GM19468 (cell line): ENCODE measurements at regions not wholly inside any gene's neighbourhood (a gene's known extent, or its start where the extent isn't known, plus 50 kb on each side); places are given as distances from the start of the nearest gene placed in this dataset.

ENCODE experiments used
- ATAC-seq: cut with Tn5 transposase; IDR thresholded peaks from one replicate; pipeline ENCODE4 v1.9.1; 2021; ENCODE audit warnings: mild to moderate bottlenecking, moderate library complexity, moderate number of reproducible peaks; ENCODE audit not compliant: unreplicated experiment; ENCODE audit errors: extremely low read depth

- ATAC-seq, result no peak
Observed at GRCh38 chr20:11248687-11249638, 575.2 kb upstream of the JAG1 start.

DNA sequence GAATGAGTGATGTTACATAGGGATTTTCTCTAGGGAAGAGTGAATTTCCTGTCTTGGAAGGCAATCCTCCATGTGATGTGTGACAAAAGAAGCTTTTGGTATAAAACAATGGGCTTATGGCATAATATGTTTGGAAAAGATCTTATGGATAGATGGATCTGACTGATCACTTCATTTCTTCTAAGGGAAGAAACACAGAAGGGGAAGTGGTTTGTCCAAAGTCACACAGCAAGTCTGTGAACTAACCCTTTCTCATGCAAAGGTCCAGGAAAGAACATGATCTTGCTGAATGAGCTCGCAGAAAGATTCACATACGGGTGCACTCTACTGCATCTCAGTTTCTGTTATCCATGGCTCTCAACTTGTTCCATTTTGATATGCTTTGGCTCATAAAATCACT, 575.9 kb upstream of the JAG1 start:
- ATAC-seq, result no peak

DNA sequence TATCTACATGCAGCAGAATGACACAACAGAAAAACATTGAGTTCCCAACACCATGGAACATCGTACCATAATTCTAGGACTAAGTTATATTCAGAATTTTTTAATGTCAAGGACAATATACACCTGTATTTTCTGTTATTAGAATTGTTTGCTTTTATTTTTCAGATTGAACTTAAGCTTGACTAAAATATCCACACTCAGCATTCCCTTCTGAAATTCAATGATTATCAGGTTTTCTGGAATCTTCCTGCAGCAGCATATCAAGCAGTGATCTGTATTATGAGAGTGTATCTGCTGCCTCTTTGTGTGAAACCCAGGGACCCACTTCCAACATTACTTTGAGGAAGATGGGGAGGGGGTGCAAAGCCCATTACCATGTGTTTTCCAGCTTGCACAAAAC, 578.6 kb upstream of the JAG1 start:
- ATAC-seq, result no peak

- no peak for ATAC-seq
Observed at GRCh38 chr20:11255455-11255854, 581.7 kb upstream of the JAG1 start.

GRCh38 chr20:11255860-11256259, 582.1 kb upstream of the JAG1 start:
- no peak for ATAC-seq

DNA sequence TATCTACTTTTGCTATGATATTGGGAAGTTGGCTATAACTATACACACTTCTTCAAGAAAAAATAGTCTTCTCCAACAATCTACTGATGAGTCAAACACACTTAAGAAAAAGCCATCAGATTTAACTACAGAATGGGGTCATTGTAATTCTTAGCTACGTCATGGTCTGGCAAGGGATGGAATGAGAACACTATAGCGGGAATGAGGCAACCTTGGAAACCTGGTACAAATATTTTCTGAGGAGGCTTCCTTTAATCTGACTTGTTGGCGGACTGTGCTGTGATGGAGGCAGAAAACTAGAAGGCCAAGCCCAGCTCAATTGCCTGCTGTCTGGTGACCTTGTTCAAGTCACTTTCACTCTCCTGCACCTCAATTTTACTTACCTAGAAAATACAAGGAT, 586.8 kb upstream of the JAG1 start:
- no peak for ATAC-seq

DNA sequence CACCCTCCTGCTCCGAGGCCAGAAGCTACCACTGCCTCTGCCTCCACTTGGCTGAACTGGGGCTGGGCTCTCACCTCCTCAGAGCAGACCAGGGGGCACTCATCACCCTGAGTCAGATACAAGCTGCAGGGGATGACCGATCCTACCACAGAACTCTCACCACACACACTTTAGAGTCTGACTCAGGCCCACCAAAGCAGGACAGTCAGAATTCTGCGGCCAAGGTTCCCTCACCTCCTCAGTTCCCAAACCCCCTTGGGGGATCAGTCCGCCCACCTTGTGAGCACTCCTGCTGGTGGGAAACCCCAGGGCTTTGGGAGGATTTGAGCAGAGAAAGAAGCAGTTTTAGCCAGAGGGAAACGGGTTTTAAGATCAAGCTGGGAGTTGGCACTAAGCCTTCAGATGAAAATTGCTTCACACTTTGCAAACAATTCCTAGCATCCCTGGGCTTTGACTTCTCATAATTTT, 587.8 kb upstream of the JAG1 start:
- no peak for ATAC-seq

DNA sequence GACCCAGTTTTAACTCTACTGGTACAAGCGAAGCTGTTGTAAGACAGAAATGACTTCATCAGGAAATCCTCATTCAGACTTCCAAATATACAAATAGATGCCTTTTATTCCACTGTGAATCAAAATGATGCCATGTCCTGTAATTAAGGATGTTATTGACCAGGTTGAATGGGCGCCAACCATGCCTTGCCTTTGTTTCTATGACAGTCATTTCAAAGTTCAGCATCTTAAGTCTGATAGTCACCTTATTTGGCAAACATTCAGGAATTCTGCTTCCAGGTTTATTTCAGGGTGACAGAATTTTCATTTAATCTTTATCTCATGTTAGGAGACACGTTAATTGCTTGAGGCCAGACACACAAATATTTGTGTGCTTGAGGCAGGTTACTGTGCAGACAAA, 592.8 kb upstream of the JAG1 start:
- no peak for ATAC-seq

DNA sequence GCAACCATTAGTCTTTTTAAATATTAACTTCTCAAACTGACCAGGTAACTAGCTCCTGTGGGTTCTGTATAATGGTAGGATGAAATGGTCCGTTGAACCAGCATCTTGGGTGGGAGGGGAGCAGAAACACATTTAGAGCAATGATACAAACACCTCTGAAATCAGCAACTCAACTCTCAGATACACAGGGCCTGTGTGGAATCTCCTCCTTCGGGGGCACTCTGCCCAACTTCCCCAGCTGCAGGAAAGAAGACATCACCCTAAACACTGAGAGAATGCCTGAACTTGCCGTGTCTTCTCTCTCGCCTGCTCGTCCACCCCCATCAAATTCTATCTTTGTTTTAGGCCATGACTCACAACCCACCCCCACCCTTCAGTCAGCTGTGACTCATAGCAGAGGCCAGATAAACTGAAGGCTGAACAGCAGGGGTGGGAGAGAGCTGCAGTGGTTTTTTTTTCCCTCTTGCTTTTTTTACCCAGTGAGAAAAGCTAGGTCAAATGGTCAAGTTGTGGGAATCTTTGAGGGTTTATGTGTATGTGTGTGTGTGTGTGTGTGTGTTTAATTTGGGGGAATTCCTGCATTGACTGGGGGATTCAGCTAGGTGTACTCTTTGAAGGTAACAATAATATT, 593.4 kb upstream of the JAG1 start:
- ATAC-seq, result no peak

DNA sequence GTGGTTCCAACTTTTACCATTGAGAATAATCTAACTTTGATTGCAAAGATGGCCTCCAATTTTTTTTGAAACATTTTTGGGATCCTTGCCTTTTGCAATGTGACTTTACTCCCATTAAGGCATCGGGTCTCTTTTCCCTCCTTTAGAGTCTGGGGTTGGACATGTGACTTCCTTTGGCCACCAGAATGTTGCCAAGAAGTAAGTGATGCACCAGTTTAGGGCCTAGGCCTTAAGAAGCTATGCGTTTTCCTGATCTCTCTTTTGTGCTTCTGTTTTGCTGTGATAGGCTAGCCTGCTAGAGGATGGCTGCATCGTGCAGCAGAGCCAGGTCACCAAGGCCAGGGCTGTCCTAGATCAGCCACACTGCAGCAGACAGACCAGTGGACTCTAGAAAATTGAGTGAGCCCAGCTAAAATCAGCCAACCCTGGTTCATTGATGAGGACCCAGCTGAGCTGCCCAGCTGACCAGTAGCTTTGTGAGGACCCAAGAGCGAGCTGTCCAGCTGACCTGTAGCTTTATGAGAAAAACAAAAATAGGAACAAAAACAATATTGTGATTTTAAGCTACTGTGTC, 594.0 kb upstream of the JAG1 start:
- no peak for ATAC-seq

GRCh38 chr20:11270566-11270965, 596.8 kb upstream of the JAG1 start:
- no peak for ATAC-seq

DNA sequence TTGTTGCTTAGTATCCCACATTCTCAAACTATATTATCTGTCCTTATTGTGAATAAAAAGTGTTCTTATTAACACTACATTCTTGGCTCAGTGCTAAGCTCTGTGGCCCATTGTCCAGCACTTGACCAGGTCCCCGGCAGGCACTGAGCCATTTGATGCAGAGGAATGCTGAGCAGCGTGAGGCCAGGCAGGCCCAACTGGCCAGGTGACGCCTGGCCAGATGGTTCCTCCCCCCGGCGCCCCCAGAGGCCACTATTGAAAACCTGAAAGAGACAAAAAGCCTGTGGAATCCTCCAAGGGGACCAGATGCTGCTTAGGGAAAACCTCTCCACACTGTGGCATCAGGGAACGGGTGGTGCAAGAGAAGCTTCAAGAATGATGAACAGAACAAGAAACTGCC, 597.5 kb upstream of the JAG1 start:
- no peak for ATAC-seq

DNA sequence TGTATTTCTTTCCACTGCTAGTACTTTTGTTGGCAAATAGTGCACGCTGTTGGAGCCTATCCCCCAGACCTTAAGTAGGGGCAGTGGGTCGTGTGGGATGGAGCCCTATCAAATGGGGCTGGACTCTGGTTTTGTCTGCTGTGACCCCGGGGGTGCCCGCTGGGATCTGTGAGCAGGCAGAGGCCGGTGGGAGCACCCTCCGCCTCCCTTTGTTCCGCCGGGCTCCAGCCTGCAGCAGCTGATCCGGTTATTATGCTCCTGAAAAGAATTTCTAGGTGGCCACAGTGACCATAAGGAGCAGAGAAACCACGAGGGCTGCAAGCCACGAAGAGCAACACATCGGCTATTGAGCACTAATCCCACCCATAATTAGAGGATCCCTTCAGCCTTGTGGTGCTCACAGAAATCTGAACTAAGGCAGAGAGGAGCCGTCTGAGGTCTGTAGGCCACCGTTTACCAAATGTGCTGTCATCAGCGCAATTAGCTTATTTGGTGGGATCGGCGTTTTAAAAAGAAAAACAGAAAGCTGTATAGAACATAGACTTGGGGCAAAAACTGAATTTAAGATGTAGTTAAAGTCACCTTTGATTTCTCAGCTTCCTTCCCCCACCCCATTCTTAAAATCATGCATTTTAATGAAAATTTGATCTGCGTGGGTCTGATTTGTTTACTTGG, 598.3 kb upstream of the JAG1 start:
- ATAC-seq, result no peak

- ATAC-seq, result no peak
Observed at GRCh38 chr20:11274141-11274594, 600.4 kb upstream of the JAG1 start.

DNA sequence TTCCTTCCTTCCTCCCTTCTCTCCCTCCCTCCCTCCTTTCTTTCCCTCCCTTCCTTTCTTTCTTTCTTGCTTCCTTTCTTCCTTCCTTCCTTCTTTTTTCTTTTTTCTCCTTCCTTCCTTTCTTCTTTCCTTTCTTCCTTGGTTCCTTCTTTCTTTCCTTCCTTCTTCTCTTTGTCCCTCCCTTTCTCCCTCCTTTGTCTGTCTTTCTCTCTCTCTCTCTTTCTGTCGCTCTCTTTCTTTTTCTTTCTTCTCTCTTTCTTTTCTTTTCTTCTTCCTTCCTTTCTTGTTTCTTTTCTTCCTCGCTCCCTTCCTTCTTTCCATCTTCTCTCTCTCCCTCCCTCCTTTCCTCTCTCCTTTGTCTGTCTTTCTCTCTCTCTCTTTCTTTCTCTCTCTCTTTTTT, 601.9 kb upstream of the JAG1 start:
- ATAC-seq, result no peak

DNA sequence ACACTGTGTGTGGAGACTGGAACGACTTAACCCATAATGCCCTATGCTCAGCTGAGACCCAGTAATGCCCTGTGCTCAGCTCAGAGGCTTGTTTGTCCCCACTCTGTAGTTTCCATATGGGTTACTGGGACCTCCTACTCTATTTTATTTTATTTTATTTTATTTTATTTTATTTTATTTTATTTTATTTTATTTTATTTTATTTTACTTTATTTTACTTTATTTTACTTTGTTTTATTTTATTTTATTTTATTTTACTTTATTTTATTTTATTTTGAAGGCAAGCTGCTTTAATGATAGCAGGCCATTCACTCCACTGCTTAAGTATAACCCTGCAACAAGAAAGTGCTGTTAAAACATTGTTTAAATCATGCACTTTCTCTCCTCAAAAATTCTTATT, 603.4 kb upstream of the JAG1 start:
- ATAC-seq, result no peak

- ATAC-seq, result no peak
Observed at GRCh38 chr20:11277858-11278257, 604.1 kb upstream of the JAG1 start.

DNA sequence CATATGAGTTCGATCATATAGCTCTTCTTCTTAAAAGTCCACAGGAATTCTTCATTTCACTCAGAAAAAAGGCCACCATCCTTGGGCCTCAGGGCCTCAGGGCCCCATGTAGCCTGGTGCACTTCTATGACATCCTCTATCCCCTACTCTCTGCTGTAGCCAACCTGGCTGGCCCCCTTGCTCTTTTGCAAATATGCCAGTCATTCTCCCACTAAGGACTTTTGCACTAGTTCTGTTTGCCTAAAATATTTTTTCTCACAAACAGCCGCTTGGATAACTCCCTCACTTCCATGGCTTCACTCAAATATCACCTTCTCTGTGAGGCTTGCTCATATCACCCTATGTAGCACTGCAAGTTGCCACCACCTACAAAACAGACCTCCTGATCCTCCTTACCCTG, 604.7 kb upstream of the JAG1 start:
- ATAC-seq, result no peak

GRCh38 chr20:11281240-11281639, 607.4 kb upstream of the JAG1 start:
- ATAC-seq, result no peak

GRCh38 chr20:11281768-11282167, 608.0 kb upstream of the JAG1 start:
- no peak for ATAC-seq

DNA sequence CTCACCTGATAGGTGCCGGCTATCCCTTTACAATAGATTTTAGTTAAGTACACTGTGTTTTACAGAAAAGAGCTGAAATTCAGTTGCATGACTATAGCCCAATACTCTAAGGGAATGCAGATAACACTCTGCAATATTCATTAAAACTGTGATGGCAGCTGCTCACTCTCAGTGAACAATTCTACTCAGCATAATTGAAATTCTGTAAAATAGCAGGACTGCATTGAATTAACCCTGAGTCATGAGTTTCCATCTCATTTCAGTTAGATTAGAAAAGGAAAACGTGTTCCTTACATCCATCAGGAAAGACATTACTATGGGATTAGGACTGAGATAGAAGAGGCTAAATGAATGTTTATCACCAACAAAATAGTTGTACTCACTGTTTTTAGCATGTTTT, 613.3 kb upstream of the JAG1 start:
- no peak for ATAC-seq
